PC-3 (cell line): ENCODE measurements at regions not wholly inside any gene's neighbourhood (a gene's known extent, or its start where the extent isn't known, plus 50 kb on each side); places are given as distances from the start of the nearest gene placed in this dataset.
"Not testable (repeated sequence)": the region's sequence is repeated elsewhere in the genome, so short reads cannot be mapped to it uniquely, and the experiment has no call there.

ENCODE experiments used
- ATAC-seq: fragments of 200-7000 bp; cut with Tn5 transposase; 2 replicates; pipeline ENCODE4 v1.9.1; 2020; ENCODE audit warnings: mild to moderate bottlenecking, moderate library complexity
- BruUV-seq: library from RNA; stranded (reverse); fragments of 400-500 nt; replicated peaks from 2 replicates; lab custom pipeline; 2021; lab: Mats Ljungman, UMichigan
- CTCF ChIA-PET: fragments of 300-600 bp; sonication (Branson Sonifier 250); formaldehyde crosslinking; loops from one replicate; lab custom pipeline; 2022; ENCODE audit warnings: antibody characterized with exemption; lab: Charles Lee
- POLR2A ChIA-PET: fragments of 300-600 bp; sonication (Branson Sonifier 250); formaldehyde crosslinking; loops from one replicate; lab custom pipeline; 2022; ENCODE audit warnings: antibody characterized with exemption; ENCODE audit not compliant: unreplicated experiment; lab: Charles Lee
- DNase-seq: peaks from one replicate; pipeline ENCODE4 v3.0.0-alpha.2; 2015
- H2AFZ ChIP-seq: fragments of 300-600 bp; sonication (generic); 2 replicates; pipeline ENCODE4 v1.6.0; 2016; ENCODE audit warnings: antibody characterized with exemption, low read length
- H3F3A ChIP-seq: fragments of 300-600 bp; sonication (generic); one replicate; pipeline ENCODE4 v1.6.0; 2017; ENCODE audit warnings: antibody characterized with exemption, low read length, control low read depth, mild to moderate bottlenecking; ENCODE audit not compliant: unreplicated experiment
- H3K27ac ChIP-seq: fragments of 300-600 bp; sonication (generic); 2 replicates; pipeline ENCODE4 v1.5.1; 2016; ENCODE audit warnings: mild to moderate bottlenecking, low read length
- H3K27me3 ChIP-seq: fragments of 300-600 bp; sonication (generic); 2 replicates; pipeline ENCODE4 v1.6.1; 2016; ENCODE audit warnings: low read length, mixed read lengths
- H3K36me3 ChIP-seq: fragments of 300-600 bp; sonication (generic); 2 replicates; pipeline ENCODE4 v1.6.1; 2016; ENCODE audit warnings: low read depth, mixed run types, low read length, mixed read lengths
- H3K4me1 ChIP-seq: fragments of 300-600 bp; sonication (generic); 2 replicates; pipeline ENCODE4 v1.5.1; 2016; ENCODE audit warnings: low read length; ENCODE audit not compliant: insufficient read depth
- H3K4me2 ChIP-seq: fragments of 300-600 bp; sonication (generic); 2 replicates; pipeline ENCODE4 v1.6.0; 2016; ENCODE audit warnings: low read length
- H3K4me3 ChIP-seq: fragments of 300-600 bp; sonication (generic); 2 replicates; pipeline ENCODE4 v1.5.1; 2016; ENCODE audit warnings: mild to moderate bottlenecking, low read length, mixed read lengths
- H3K79me2 ChIP-seq: fragments of 300-600 bp; sonication (generic); 2 replicates; pipeline ENCODE4 v1.6.1; 2017; ENCODE audit warnings: low read length, mixed read lengths
- H3K9ac ChIP-seq: fragments of 300-600 bp; sonication (generic); 2 replicates; pipeline ENCODE4 v1.6.0; 2016; ENCODE audit warnings: mild to moderate bottlenecking, low read length
- H3K9me2 ChIP-seq: fragments of 300-600 bp; sonication (generic); replicated peaks from 2 replicates; pipeline ENCODE4 v1.6.1; 2016; ENCODE audit warnings: mixed run types, low read length, mixed read lengths
- H3K9me3 ChIP-seq: fragments of 300-600 bp; sonication (generic); 2 replicates; pipeline ENCODE4 v1.6.1; 2016; ENCODE audit warnings: low read length, mixed read lengths
- H4K20me1 ChIP-seq: fragments of 300-600 bp; sonication (generic); 2 replicates; pipeline ENCODE4 v1.6.1; 2016; ENCODE audit warnings: low read length, mixed read lengths
- CTCF ChIP-seq: fragments of 300-600 bp; sonication (generic); conservative IDR thresholded peaks from 2 replicates; pipeline ENCODE4 v1.5.1; 2017; ENCODE audit warnings: antibody characterized with exemption, low read depth, mild to moderate bottlenecking, low read length
- EZH2 ChIP-seq: fragments of 300-600 bp; sonication (generic); IDR thresholded peaks from one replicate; pipeline ENCODE4 v1.6.1; 2017; ENCODE audit warnings: antibody characterized with exemption, mild to moderate bottlenecking, low read length; ENCODE audit not compliant: unreplicated experiment
- EZH2phosphoT487 ChIP-seq: fragments of 300-600 bp; sonication (generic); IDR thresholded peaks from 2 replicates; pipeline ENCODE4 v1.6.1; 2018; ENCODE audit warnings: mild to moderate bottlenecking, antibody characterized with exemption, low read length, borderline replicate concordance
- intact Hi-C: fragments of 100-400 bp; cut with micrococcal nuclease; formaldehyde crosslinking; loops from 2 replicates; pipeline ENCODE4 v1.9.0; 2023

- no TSS peak for BruUV-seq
Observed at GRCh38 chr6:167689751-167690150, 137.0 kb upstream of the AFDN start.

GRCh38 chr6:167690167-167690922, 136.4 kb upstream of the AFDN start:
- ATAC-seq, H3K9me2 ChIP-seq, H3K4me3 ChIP-seq, POLR2A ChIA-PET, H3K9me3 ChIP-seq, H3F3A ChIP-seq, H3K79me2 ChIP-seq, H4K20me1 ChIP-seq, DNase-seq, CTCF ChIA-PET, H2AFZ ChIP-seq, H3K4me2 ChIP-seq, BruUV-seq, H3K36me3 ChIP-seq, H3K27ac ChIP-seq, H3K9ac ChIP-seq, intact Hi-C loops, H3K27me3 ChIP-seq, H3K4me1 ChIP-seq: not testable (repeated sequence)

More at GRCh38 chr6:167689751-167690150, 137.0 kb upstream of the AFDN start:
- Histone ChIP-seq H3K9ac (no peak overlapping the region), H3F3A (no peaks in the 10 kb centered on the region), H2AFZ (no peak overlapping the region), H3K9me2 (no peaks in the 10 kb centered on the region), H4K20me1 (no peaks in the 10 kb centered on the region), H3K4me3 (no peak overlapping the region), H3K4me1 (no peaks in the 10 kb centered on the region), H3K36me3 (no peaks in the 10 kb centered on the region), H3K27ac (no peak overlapping the region), H3K27me3 (no peaks in the 10 kb centered on the region), H3K9me3 (no peaks in the 10 kb centered on the region), H3K4me2 (no peak overlapping the region), H3K79me2 (no peaks in the 10 kb centered on the region)
- intact Hi-C loops = no loop called here
- ATAC-seq (no peak), DNase-seq (no peak)
- POLR2A ChIA-PET = no interaction called here
- TF ChIP-seq CTCF (no peak), EZH2 (no peak), EZH2phosphoT487 (no peak)
- CTCF ChIA-PET = no interaction called here

- TF ChIP-seq EZH2 (no peak), CTCF (no peak), EZH2phosphoT487 (no peak)
- intact Hi-C loops = no loop called here
- Histone ChIP-seq H3F3A (no peaks in the 10 kb centered on the region), H3K27ac (no peak overlapping the region), H3K36me3 (no peaks in the 10 kb centered on the region), H3K79me2 (no peaks in the 10 kb centered on the region), H3K4me1 (no peaks in the 10 kb centered on the region), H3K4me3 (no peak overlapping the region), H3K27me3 (no peaks in the 10 kb centered on the region), H3K9ac (no peak overlapping the region), H3K9me2 (no peaks in the 10 kb centered on the region), H4K20me1 (no peaks in the 10 kb centered on the region), H2AFZ (no peak overlapping the region), H3K4me2 (no peak overlapping the region), H3K9me3 (no peaks in the 10 kb centered on the region)
- ChIA-PET CTCF (no interaction called here), POLR2A (no interaction called here)
- DNase-seq (no peak), ATAC-seq (no peak)
- no TSS peak for BruUV-seq
Observed at GRCh38 chr6:167690931-167691330, 135.8 kb upstream of the AFDN start.
